GM12878 (cell line): ENCODE measurements at regions not wholly inside any gene's neighbourhood (a gene's known extent, or its start where the extent isn't known, plus 50 kb on each side); places are given as distances from the start of the nearest gene placed in this dataset.

Experiments used
- CREM ChIP-seq: IDR thresholded peaks from 2 replicates; pipeline ENCODE4 v1.6.1; 2014; ENCODE audit warnings: antibody characterized with exemption, low read depth
- HDAC6 ChIP-seq: fragments of 200-600 bp; sonication (generic); IDR thresholded peaks from one replicate; pipeline ENCODE4 v1.8.0; 2017; ENCODE audit warnings: antibody characterized with exemption; ENCODE audit not compliant: unreplicated experiment
- MTA3 ChIP-seq: IDR thresholded peaks from 2 replicates; pipeline ENCODE4 v1.6.1; 2012; ENCODE audit warnings: low read length, inconsistent platforms, borderline replicate concordance
- NFYB ChIP-seq: IDR thresholded peaks from 2 replicates; pipeline ENCODE4 v1.6.1; 2011; ENCODE audit warnings: low read depth, mild to moderate bottlenecking, low read length, improper control_type of control experiment, moderate library complexity; ENCODE audit not compliant: insufficient read depth
- POLR2A ChIP-seq: IDR thresholded peaks from 2 replicates; pipeline ENCODE4 v1.6.1; 2011; ENCODE audit warnings: low read depth, mild to moderate bottlenecking, low read length
- PRDM15 ChIP-seq: fragments of 450-650 bp; formaldehyde crosslinking; IDR thresholded peaks from 2 replicates; pipeline ENCODE4 v1.4.0; 2020; ENCODE audit warnings: mild to moderate bottlenecking, moderate library complexity
- USF1 ChIP-seq: IDR thresholded peaks from 2 replicates; pipeline ENCODE4 v1.6.1; 2011; ENCODE audit warnings: borderline replicate concordance, low read depth, mild to moderate bottlenecking, moderate library complexity, mixed read lengths, low read length; ENCODE audit not compliant: insufficient read depth; ENCODE audit errors: extremely low read length
- ZBED1 ChIP-seq: IDR thresholded peaks from 2 replicates; pipeline ENCODE4 v1.6.1; 2016; ENCODE audit warnings: borderline replicate concordance
- ZBTB11 ChIP-seq: fragments of 450-650 bp; formaldehyde crosslinking; IDR thresholded peaks from 2 replicates; pipeline ENCODE4 v1.5.0; 2022; ENCODE audit warnings: mild to moderate bottlenecking, missing genetic modification characterization
- ZNF592 ChIP-seq: fragments of 450-650 bp; IDR thresholded peaks from 2 replicates; pipeline ENCODE4 v1.6.1; 2017; ENCODE audit warnings: mild to moderate bottlenecking, moderate library complexity

- TF ChIP-seq PRDM15 (CRISPR knock-in tag) (no peak), CREM (no peak), NFYB (no peak), ZNF592 (no peak), ZBED1 (no peak), USF1 (no peak), MTA3 (no peak), ZBTB11 (CRISPR knock-in tag) (no peak), HDAC6 (no peak), POLR2A (no peak)
Measured at GRCh38 chr6:94443701-94444100, 1024.3 kb upstream of the EPHA7 start (continued).
